Activated T-helper 1 cell treated with Interleukin-2 at 50 U/mL for 16 hours (primary cell): ENCODE measurements at regions not wholly inside any gene's neighbourhood (a gene's known extent, or its start where the extent isn't known, plus 50 kb on each side); places are given as distances from the start of the nearest gene placed in this dataset.
"Not testable (repeated sequence)": the region's sequence is repeated elsewhere in the genome, so short reads cannot be mapped to it uniquely, and the experiment has no call there.

Experiments used
- DNase-seq: peaks from one replicate; pipeline ENCODE4 v3.0.0-alpha.2; 2020; ENCODE audit warnings: low read depth

DNA sequence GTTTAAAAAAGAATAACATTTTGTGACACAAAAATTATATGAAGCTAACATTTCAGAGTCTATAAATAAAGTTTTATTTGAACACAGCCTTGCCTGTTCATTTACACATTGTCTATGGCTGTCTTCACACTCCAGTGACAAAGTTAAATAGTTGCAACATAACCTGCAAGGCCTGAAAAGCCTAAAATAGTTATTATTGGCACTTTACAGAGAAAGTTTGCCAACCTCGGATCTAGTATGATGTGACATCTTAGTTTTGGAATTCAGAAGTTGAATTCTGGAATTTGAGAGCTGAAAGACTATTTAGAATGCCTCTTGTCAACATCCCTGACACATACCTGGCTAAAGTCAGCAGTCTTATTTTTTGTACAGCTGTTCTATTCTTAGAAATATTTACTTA lies 68.3 kb downstream of the DYRK2 start:
- no peak for DNase-seq

DNA sequence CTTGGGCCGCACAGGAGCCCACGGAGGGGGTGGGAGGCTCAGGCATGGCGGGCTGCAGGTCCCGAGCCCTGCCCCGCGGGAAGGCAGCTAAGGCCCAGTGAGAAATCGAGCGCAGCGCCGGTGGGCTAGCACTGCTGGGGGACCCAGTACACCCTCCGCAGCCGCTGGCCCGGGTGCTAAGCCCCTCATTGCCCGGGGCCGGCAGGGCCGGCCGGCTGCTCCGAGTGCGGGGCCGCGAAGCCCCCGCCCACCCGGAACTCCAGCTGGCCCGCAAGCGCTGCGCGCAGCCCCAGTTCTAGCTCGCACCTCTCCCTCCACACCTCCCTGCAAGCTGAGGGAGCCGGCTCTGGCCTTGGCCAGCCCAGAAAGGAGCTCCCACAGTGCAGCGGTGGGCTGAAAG lies 70.8 kb downstream of the DYRK2 start:
- DNase-seq = not testable (repeated sequence)

DNA sequence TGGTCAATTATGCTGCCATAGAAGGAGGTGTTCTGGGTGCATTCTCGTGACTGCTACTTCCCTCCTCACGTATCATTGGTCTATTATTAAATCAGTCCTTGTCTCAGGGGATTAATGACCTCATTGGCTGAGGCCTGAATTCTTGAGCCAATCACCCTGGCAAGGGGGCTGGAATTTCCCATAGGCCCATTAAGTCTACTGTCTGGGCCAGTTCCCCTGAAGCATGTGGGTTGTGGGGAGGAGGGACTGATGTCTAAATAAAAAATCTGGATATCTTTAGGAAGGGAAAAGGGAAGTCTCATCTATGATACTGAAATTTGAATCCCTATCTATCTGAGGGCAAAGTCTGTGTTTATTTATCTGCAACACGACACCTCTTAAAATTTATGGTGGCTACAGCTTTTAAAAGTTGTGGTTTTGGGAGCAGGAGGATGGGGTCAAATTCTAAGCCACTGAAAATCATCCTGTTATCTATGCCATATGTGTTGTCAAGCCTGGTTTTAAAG lies 71.9 kb downstream of the DYRK2 start:
- no peak for DNase-seq

DNA sequence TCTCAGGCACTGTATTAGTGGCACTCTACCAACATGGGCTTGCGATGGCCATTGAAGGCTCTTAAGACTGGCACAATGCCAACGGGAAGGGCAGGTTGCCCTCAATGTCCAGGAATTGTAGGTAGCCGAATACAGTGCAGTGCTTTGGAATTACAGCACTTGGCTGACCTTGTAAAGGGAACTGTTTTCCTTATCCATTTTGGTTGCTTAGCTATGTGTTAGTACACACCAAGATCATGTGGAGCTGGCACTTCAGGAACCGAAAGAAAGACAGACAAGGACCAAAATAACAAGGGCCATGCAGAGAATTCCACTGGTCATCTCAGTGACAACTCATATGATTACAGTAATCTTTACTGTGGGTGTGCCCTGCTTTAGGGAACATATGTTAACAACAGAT lies 72.7 kb downstream of the DYRK2 start:
- no peak for DNase-seq

DNA sequence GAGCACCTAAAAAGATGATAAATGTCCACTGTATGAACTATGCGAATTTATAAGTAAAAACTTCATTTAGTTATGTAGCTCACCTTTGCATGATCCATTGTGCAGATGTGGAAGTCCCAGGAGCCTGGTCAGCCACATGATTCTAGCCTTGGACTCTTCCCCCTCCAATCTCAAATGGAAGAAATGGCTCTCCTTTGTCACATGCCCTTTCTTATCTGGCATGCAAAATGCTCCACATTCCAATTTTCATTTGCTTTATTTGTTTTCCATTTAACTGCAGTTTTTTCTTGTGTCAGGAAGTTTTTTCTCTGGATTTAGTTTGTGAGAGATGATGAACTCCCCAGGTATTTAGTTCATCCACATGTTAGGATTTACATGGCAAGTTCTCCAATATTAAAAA lies 73.8 kb downstream of the DYRK2 start:
- DNase-seq = no peak

DNA sequence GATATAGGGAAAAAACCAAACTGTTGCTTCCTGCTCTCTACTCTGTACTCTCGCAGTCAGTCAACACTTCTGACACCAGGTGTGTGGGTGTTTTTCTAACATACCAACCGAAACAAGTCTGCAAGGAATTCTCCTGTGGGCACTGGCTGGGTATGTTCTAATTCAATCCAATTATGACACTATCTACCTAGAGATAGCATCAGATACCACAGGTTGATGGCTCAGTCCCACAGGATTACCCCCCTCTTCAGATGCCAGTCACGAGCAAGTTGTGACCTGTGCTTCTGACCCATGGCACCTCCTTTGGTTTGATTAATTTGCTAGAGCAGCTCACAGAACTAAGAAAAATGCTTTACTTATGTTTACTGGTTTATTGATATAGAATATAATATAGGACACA lies 78.3 kb downstream of the DYRK2 start:
- no peak for DNase-seq

DNA sequence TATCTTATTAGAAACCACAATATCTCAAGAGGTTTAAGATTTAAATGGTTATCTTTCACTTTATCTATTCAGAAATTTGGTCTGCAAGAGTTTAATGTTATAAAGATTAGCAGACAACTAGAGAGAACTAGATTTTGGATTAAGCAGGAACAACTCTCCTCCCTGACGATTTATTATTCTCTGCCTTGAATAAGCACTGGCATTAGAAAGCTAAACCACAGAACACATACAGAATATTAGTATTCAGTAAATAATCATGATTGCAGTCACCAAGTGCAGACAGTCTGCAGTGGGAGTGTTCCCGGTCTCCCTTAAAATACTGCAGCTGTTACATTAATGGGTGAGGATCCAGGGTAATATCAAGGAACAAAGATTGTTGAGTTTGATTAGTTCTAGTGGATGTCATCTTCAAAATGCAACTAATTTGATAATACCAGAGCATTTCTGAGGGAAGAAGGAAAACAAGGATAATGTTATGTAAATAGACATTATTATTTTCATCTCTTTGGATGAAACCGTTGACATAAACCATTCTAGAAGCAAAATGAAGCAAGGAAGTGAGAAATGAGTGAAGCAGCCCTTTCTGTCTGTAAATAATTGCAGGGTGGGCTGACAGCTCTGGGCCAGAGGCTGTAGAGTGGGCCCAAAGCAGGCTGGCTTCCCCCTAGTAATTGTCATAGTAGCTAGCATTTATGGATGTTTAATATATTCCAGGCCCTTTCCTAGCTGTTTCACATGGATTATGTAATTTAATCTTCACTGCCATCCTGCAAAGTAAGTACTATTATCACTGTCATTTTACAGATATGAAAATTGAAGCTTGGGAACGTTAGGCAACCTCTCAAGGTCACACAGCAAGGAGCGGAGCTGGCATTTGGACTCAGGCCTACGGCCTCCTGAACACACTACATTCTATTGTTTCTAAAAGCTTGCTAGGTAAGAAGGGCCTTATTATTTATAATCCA lies 79.4 kb downstream of the DYRK2 start:
- no peak for DNase-seq

DNA sequence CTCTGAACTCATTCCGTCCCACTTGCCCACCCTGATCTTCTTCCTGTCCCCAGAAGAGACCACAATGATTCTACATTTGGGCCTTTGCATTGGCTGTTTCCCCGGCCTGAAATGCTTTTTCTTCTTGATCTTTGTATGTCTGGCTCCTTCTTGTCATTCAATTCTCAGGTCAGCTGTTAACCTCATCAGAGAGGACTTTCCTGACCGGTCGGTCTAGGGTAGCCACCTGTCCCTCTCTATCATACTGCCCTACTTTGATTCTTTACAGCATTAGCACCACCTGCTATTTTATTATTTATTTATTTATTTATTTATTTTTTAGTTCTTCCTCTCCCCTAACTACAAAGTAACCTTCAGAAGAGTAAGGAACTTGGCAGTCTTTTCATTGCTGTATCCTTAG lies 84.3 kb downstream of the DYRK2 start:
- DNase-seq = no peak

DNA sequence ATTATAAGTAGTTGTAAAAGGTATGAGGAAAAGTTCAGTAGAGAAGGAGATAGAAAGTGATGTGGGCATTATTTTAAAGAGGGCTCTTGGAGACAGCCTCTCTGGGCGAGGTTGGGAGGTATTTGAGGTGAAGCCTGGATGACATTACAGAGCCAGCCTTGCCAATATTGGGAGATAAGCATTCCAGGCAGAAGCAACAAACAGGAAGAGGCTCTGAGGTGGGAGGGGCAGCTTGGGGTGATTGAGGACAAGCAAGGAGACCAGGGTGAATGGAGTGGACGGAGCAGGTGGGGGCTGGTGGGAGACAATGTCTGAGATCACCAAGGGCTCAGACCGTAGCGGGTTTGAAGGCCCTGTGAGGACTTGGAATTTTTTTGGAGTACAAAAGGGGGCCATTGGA lies 87.3 kb downstream of the DYRK2 start:
- DNase-seq = no peak

DNA sequence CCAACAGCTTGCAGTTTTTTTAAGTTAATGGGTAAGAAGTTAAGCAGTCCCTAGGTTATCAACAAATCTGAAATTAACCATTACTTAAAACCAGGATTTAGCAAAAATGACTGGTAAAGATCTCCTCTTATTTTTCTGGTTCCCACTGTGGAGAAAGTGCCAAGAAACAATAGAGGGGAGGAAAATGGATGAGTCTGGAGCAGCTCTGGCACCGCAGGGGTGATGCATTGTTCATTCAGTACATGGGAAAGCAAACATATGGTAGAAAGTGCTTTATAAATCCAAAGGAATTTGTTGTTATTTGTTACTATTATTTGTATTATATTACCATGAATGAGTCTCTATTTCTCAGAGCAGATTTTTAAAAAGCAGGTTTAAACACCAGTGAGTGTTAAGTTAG lies 92.2 kb downstream of the DYRK2 start:
- DNase-seq = no peak

DNA sequence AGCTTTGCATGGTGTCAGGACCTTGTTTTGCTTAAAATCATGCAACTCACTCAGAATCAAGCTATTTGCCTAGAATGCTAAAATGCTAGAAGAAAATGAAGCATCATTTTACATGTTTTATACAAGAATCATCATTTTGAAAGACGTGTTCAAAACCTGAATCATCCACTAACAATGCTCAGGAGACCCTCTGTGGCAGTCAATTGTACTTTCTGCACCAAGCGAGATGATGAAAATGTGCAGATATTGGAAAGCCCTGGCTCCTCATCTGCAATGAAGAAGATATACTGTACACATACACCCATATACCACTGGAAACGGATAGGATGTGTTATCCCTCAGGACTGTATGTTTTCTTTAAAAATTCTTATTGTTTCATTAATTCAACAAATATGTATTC lies 92.7 kb downstream of the DYRK2 start:
- no peak for DNase-seq

DNA sequence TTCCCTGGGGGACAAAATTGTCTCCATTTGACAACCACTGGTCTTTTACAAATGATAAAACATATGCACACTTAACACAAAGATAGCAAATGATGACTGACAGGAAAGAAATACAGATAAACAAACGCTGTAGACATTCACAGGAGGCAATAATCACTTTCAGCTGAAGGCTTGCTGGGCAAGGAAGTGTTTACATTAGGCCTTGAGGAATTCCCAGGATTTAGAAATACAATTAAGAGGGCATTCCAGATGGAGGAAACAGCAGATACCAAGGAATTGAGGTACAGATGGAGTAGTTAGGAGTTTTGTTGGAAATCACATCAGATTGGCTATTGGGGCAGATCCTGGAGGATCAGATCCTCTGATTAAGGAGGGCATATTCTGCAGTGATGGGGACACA lies 93.9 kb downstream of the DYRK2 start:
- no peak for DNase-seq

DNA sequence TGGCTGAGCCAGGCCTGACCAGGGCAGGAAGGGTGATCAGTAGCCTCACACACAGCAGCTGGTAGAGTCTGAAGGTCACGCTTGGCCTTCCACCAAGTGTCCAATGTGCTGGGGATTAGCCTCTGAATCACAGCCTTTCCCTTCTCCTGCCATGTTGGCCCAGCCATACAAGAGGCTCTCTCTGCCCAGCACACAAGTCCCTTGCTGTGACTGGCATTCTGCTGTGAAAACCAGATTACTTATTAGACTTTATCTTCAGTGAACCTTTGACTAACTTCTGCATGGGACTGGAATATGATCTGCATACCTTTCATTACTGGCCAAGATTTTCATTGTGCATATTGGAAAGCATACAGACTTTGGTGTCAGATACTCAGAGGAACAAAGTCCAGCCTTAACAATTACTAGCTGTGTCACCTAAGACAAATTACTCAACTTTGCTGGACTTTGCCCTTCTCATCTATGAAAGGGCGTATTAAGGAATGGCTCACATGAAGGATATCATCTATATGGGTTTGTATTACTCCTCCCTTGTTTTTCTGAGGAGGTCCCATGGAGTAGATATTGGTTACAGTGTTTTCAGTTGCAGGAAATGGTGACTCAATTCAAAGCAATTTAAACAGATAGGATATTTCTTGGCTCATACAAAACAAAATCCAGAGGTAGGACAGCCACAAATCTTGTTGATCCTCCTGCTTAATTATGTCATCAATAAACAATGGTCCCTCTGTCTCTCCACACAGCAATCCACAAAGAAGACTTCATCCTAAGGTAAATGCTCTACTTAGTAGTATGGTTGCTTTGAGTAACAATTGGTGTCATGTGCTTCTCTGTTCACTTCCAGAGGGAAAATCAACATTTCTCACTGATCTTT lies 99.6 kb downstream of the DYRK2 start:
- no peak for DNase-seq

DNA sequence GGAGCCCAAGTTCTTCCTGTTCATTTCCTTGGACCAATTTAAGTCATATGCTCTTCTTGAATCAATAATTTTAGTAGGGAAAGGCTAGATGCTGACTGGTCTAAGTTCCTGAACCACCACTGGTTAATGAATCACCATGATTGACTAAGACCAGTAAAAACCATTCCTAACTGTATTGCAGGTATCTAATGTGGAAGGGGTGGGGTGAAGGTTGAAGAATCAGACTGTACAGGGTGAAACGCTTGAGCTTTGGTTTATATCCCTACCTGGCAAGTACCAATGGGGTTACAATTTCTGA lies 100.1 kb downstream of the DYRK2 start:
- DNase-seq = no peak

DNA sequence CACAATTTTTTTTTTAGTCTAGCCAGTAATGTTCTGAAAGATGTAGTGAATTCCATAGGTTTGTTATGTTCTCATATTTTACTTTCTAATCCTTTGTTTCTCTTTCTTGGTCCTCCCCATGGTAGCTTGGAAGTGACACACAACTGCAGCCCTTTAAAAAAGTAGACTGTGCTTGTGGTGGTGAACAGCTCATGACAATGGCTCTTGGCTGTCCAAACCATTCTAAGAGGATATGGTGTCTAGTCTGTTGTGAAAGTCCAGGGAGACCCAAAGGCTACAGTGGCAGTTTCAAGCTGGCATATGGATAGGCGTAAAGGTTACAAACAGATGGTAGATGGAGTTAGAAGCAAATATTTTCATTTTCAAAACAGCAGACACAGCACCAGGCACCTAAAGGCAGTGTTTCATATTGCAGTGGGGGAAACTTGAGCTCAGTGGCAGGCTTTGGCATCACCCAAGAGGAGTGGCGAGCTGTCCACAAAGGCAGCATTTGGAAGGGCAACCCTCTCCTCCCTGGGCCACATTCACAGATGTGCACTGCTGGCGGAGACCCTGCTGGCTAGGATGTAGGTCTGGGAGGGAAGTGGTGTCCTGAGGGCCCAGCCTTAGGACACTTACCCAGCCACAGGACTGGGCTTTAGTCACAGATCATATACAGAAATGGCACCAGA lies 102.1 kb downstream of the DYRK2 start:
- no peak for DNase-seq

DNA sequence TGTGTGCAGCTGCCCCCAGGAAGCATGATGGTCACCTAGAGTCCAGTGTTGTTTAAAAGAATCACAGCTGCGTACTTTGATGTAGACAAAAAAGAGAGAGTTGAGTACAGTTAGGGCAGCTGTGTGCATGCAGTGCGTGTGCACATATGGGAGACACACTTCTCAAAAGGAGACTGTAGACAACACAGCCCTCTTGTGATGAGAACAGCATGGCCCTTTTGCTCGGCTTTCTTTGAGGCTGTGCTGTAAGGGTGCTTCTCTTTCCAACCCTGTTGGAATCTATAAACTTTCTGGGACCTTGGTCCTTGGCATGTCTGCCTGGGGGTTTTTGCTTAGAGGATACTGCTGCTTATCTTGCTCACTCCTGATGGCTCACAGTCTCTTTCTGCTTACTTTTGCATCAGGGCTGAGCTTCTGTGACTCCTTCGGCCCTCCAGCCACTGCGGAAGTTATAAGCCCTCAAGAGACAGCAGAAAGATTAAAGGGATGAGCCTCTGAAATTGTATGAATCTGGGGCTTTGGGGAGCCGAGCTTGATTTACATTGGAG lies 102.9 kb downstream of the DYRK2 start:
- DNase-seq = no peak

DNA sequence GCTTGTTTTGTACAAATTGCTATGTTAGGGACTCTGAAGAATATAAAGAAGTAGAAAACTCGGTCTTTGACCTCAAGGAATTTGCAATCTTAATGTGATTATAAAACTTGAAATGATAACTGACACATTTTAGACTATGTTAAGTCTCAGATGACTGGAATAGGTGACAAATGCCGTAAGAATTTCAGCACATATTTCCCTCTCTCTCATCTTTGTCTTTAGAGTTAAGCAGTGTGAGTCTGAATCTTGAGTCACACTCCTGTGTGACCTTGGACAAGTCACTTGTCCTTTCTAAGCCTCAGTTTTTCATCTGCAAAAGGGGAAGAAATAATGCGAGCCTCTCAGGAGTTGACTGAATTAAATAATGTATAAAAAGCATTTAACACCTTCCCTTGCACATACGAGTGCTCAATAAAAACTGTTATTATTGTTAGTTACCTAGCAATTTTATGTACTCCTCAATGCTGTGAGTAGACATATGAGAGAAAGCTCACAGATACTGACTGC lies 103.7 kb downstream of the DYRK2 start:
- DNase-seq = no peak

DNA sequence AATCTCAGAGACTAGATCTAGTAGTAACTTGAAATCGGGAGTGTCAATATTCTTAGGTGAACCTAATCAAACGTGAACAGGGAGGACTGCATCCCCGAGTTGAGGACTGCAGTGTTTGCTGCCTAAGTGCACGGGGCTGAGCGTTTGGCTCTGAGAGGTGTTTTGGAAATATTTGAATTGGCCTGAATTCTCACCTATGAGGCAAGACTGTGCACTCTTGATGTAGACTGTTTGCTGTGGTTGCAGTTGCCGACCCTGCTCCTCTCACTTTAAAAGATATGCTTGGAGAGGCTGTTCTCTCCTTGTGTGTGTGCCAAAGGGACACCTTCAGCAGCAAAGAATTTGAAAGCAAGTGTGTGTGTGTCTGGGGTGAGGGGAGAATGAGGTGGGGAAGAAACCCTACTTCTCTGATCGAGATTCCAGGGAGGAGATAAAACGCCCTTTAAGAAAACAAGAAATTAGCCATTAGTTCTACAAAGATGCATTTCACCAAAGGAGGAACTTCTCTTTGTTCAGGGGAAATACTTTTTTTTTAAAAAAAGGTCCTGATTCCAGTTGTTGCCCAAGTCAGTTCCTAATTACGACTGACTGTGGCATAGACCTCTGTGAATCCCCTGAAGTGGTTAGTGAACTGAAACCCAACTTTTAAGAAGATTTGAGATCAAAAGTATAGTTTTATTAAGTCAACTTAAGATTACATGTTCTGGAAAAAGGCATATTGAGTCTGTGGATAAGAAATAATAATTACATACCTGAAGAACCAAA lies 106.6 kb downstream of the DYRK2 start:
- DNase-seq = no peak

DNA sequence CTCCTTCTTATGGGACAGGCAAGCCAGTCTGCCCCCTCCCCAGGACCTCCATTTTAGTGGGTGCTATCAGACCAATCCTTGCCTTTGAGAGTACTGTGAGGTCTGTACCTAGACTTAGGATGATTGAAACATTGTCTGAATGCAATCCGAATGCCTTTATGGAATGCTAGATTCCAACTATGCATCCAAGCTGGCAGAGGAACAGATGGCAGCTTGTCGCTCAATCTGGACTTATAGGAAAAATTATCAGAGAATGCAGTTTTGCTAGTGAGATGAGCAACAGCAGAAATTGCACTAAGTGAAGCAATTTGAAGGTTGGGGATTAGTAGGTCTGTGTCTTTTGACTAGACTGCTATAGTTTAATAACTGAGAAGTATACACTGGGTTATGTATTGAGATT lies 109.1 kb downstream of the DYRK2 start:
- DNase-seq = no peak

DNA sequence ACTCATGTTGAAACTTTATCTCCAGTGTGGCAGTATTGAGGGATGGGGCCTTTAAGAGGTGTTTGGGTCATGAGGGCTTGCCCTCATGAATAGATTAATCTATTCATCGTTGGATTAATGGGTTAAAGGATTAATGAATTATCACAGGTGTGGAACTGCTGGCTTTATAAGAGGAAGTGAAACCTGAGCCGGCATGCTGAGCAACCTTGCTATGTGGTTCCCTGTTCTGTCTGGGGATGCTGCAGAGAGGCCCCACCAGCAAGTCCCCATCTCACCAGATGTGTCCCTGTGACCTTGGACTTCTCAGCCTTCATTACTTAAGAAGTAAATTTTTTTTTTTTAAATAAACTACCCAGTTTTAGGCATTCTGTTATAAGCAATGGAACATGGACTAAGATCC lies 109.6 kb downstream of the DYRK2 start:
- no peak for DNase-seq

DNA sequence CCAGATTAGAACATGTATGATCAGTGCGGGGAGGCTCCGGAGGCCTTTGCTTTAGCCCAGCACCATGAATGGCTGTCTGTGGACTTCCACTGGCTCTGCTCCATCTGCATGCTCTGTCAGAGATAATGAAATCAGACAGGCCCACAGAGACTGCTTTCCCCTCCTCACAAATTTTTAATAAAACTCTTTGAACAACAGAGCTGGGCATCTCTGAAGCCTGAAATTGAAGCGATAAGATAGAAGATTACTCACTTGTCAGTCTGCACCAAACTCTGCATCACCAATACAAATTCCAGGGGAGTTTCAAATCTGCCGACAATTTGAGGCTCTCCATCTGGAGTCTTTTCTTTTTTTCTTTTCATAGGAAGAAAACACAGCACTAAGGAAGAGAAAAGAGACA lies 110.0 kb downstream of the DYRK2 start:
- DNase-seq = no peak
